ENCODE measurements at regions not wholly inside any gene's neighbourhood (a gene's known extent, or its start where the extent isn't known, plus 50 kb on each side); places are given as distances from the start of the nearest gene placed in this dataset.

GRCh38 chrX:127317159-127317558 is 497.6 kb downstream of the PRR32 start:
- TF ChIP-seq CTCF (IDR thresholded peaks at IDR 0.05) (no peak), POLR2A (IDR thresholded peaks at IDR 0.05) (no peak)
